ENCODE measurements at regions not wholly inside any gene's neighbourhood (a gene's known extent, or its start where the extent isn't known, plus 50 kb on each side); places are given as distances from the start of the nearest gene placed in this dataset.
A peak's percentile ranks its signal among the peaks of the same experiment; 100 is the strongest.

DNA sequence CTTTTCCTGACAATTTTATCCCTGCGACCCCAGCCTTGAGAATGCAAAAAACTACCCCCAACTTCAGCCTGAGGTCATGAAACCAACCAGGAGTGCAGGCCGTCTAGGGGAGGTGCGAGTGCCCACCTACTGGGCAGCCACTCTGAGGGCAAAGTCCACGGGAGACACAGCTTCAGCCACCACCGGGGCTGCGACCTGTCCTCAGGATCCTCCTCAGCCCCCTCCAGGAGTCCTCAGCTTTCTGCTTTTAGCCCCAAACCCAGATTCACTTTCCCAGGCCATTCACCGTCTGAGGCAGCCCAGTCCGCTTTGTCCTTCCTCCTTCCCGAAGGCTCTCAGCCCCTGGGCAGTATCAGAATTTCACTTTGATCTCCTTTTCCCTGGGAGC is 210.2 kb upstream of the TNP1 start (continued):
- TF ChIP-seq TAF15 (IDR thresholded peaks at IDR 0.05; ENCODE audit: low read depth, low read length, poor library complexity, severe bottlenecking) (no peak), NONO (IDR thresholded peaks at IDR 0.05) (no peak), NONO (CRISPR knock-in tag; conservative IDR thresholded peaks at IDR 0.05) (no peak), ZBTB3 (CRISPR knock-in tag; IDR thresholded peaks at IDR 0.05; ENCODE audit: borderline replicate concordance, low read depth) (no peak), FOXP1 (IDR thresholded peaks at IDR 0.05) (no peak), FOXP1 (CRISPR knock-in tag; IDR thresholded peaks at IDR 0.05) (no peak), MAZ (IDR thresholded peaks at IDR 0.05; ENCODE audit: borderline replicate concordance, low read depth, low read length) (no peak), MAZ (CRISPR knock-in tag; IDR thresholded peaks at IDR 0.05; ENCODE audit: low read depth) (no peak)
- TF ChIP-seq, protein P1, sequence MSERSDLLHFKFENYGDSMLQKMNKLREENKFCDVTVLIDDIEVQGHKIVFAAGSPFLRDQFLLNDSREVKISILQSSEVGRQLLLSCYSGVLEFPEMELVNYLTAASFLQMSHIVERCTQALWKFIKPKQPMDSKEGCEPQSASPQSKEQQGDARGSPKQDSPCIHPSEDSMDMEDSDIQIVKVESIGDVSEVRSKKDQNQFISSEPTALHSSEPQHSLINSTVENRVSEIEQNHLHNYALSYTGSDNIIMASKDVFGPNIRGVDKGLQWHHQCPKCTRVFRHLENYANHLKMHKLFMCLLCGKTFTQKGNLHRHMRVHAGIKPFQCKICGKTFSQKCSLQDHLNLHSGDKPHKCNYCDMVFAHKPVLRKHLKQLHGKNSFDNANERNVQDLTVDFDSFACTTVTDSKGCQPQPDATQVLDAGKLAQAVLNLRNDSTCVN (CRISPR knock-in tag; IDR thresholded peaks at IDR 0.05; ENCODE audit: borderline replicate concordance): no peak

DNA sequence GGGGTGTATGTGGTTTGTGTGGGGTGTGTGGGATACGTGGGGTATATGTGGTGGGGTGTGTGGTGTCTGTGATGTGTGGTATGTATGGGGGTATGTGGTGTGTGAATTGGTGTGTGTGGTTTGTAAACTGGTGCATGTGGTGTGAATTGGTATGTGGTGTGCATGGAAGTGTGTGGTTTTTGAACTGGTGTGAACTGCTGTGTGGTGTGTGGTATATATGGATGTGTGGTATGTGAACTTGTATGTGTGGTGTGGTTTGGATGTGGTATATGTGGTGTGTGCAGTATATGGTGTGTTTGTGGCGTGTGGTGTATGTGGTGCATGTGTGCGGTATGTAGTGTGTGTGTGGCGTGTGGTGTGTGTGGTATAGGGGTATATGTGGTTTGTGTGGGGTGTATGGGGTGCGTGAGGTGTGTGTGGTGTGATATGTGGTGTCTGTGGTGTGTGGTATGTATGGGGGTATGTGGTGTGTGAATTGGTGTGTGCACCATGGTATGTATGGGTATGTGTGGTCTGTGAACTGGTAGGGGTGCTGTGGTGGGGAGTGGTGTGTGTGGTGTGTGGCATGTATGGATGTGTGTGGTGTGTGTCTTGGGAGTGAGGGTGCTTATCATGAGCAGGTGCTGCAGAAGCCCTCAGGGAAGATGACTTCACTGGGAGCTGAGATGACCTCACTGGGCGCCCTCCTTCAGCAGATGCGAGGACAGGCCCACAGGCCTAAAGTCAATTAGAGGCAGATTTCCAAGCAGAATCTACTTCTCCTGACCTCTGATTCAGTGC is 209.6 kb upstream of the TNP1 start:
- Histone ChIP-seq H3K9me3 (ENCODE audit: low read length) (0 out of 2 replicates have a peak, but pooled peaks cover 5% of the 10 kb centered on the region), H4K20me1 (ENCODE audit: insufficient read depth, low read length) (no peaks in the 10 kb centered on the region), H3K4me3 (replicated peaks in 1 of 3; ENCODE audit: insufficient read depth in 1 of 3, low read depth in 2 of 3, low read length in 3 of 3) (no peak overlapping the region), H3K27me3 (ENCODE audit: control insufficient read depth in 1 of 2, insufficient read depth in 2 of 2, low read length in 2 of 2) (peaks cover 0 to 10% of the 10 kb centered on the region in 2 experiments; a peak in 3 of 5 replicates), H3K79me2 (ENCODE audit: insufficient read depth, low read length) (no peaks in the 10 kb centered on the region), H3K4me1 (ENCODE audit: insufficient read depth, low read length) (peaks cover 11% of the 10 kb centered on the region; the same call in 1 of the 2 replicates), H3K4me2 (ENCODE audit: low read depth, low read length) (no peak overlapping the region), H2AFZ (ENCODE audit: low read length) (no peak overlapping the region), H3K9ac (ENCODE audit: insufficient read depth, low read depth, low read length) (no peak overlapping the region), H3K36me3 (replicated peaks in 1 of 2; ENCODE audit: control insufficient read depth in 1 of 2, insufficient read depth in 2 of 2, low read length in 2 of 2) (no peaks in the 10 kb centered on the region), H3K27ac (ENCODE audit: extremely low read length, insufficient read depth, low read length) (no peak overlapping the region)
- DNase-seq (ENCODE audit: low spot score): no peak
- BruUV-seq (replicated peaks): no TSS peak
- in situ Hi-C loops (cut with HindIII; ENCODE audit: extremely low pct_ligation_motif_present, low pct_unique_long_range_greater_than_20kb) (no loop called here), intact Hi-C loops (cut with micrococcal nuclease; ENCODE audit: unreplicated experiment) (no loop called here)
- WGBS (ENCODE audit: low lambda C conversion rate): 68% methylated on average over 7 of the region's 7 CpGs
- FAIRE-seq: no peak
- ChIA-PET CTCF (ENCODE audit: low intra/inter-chr PET ratio, low total read pairs) (no interaction called here), POLR2A (no interaction called here)
- no peak for TF ChIP-seq KAT2B (IDR thresholded peaks at IDR 0.05; ENCODE audit: borderline replicate concordance, low read depth, low read length)
- TF ChIP-seq, protein P2, sequence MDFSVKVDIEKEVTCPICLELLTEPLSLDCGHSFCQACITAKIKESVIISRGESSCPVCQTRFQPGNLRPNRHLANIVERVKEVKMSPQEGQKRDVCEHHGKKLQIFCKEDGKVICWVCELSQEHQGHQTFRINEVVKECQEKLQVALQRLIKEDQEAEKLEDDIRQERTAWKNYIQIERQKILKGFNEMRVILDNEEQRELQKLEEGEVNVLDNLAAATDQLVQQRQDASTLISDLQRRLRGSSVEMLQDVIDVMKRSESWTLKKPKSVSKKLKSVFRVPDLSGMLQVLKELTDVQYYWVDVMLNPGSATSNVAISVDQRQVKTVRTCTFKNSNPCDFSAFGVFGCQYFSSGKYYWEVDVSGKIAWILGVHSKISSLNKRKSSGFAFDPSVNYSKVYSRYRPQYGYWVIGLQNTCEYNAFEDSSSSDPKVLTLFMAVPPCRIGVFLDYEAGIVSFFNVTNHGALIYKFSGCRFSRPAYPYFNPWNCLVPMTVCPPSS (IDR thresholded peaks at IDR 0.05): 0 out of 2 replicates have a peak, but pooled peaks have one; percentile 40
- TF ChIP-seq, protein P3, sequence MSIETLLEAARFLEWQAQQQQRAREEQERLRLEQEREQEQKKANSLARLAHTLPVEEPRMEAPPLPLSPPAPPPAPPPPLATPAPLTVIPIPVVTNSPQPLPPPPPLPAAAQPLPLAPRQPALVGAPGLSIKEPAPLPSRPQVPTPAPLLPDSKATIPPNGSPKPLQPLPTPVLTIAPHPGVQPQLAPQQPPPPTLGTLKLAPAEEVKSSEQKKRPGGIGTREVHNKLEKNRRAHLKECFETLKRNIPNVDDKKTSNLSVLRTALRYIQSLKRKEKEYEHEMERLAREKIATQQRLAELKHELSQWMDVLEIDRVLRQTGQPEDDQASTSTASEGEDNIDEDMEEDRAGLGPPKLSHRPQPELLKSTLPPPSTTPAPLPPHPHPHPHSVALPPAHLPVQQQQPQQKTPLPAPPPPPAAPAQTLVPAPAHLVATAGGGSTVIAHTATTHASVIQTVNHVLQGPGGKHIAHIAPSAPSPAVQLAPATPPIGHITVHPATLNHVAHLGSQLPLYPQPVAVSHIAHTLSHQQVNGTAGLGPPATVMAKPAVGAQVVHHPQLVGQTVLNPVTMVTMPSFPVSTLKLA (IDR thresholded peaks at IDR 0.05): 0 out of 2 replicates have a peak, but pooled peaks have one; percentile 0
- ATAC-seq: no peak
